Hepatocyte (in vitro differentiated cells): ENCODE measurements at regions not wholly inside any gene's neighbourhood (a gene's known extent, or its start where the extent isn't known, plus 50 kb on each side); places are given as distances from the start of the nearest gene placed in this dataset.

ENCODE experiments used
- EZH2 ChIP-seq: fragments of 200-600 bp; sonication (generic); IDR thresholded peaks from 2 replicates; pipeline ENCODE4 v1.6.1; 2016; ENCODE audit warnings: antibody characterized with exemption, mild to moderate bottlenecking, borderline replicate concordance
- EZH2phosphoT487 ChIP-seq: fragments of 200-600 bp; sonication (generic); IDR thresholded peaks from one replicate; pipeline ENCODE4 v1.6.1; 2018; ENCODE audit warnings: antibody characterized with exemption, mild to moderate bottlenecking, low read depth, moderate library complexity; ENCODE audit not compliant: unreplicated experiment, severe bottlenecking
- TF ChIP-seq, protein P1 (sequence below): fragments of 200-600 bp; sonication (generic); IDR thresholded peaks from 2 replicates; pipeline ENCODE4 v1.5.1; 2016; ENCODE audit warnings: antibody characterized with exemption, mild to moderate bottlenecking; ENCODE audit not compliant: poor library complexity

DNA sequence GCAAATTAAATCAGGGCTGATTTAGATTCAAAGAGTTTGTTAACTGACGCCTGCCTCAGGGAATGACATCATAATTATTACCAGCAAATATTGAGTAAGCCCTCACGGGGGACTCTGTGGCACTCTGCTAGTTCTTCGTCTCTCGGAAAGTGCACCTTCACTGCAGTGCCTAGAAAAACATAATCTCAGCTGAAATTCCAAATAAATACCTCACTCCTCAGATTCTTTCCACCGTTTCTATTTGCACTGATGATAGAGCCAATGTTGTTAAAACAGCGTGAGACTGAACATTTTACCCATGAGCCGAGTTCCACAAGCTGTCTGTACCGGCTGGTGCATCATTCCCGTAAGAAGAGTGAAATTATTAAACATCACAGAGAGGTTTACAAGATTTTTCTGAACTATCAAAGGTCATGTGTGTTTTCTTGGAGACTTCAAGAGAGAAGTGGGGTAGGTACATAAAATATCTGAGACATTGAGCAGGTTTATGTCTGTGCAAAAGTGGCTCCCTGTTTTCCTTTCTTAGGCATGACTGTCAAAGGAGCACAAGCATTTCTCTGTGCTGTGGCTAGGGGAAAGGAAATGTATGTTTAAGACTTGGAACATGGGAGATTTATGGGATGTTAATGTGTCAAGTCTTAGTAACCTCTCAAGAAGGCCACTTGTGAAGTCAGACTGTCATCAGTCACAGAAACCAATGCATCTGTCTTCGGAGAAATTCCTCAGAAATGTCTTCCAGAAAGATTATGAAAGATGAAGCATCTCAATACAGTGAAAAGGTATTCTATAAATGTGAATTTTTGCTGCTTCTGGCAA lies 119.6 kb downstream of the CBLL2 start:
- TF ChIP-seq, protein P1, sequence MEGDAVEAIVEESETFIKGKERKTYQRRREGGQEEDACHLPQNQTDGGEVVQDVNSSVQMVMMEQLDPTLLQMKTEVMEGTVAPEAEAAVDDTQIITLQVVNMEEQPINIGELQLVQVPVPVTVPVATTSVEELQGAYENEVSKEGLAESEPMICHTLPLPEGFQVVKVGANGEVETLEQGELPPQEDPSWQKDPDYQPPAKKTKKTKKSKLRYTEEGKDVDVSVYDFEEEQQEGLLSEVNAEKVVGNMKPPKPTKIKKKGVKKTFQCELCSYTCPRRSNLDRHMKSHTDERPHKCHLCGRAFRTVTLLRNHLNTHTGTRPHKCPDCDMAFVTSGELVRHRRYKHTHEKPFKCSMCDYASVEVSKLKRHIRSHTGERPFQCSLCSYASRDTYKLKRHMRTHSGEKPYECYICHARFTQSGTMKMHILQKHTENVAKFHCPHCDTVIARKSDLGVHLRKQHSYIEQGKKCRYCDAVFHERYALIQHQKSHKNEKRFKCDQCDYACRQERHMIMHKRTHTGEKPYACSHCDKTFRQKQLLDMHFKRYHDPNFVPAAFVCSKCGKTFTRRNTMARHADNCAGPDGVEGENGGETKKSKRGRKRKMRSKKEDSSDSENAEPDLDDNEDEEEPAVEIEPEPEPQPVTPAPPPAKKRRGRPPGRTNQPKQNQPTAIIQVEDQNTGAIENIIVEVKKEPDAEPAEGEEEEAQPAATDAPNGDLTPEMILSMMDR, result no peak
- TF ChIP-seq EZH2, result no peak
- TF ChIP-seq EZH2phosphoT487, result no peak
